CD14-positive monocyte (primary cell): ENCODE measurements at regions not wholly inside any gene's neighbourhood (a gene's known extent, or its start where the extent isn't known, plus 50 kb on each side); places are given as distances from the start of the nearest gene placed in this dataset.

Experiments
- DNase-seq, 3 donors: peaks; one replicate each; pipeline ENCODE4 v3.0.0-alpha.2; 2011 to 2022
- H2AFZ ChIP-seq: 2 replicates; pipeline ENCODE4 v1.6.0; 2012; ENCODE audit warnings: mild to moderate bottlenecking, low read depth, low read length, inconsistent platforms; ENCODE audit not compliant: insufficient read depth, poor library complexity, severe bottlenecking
- H3K27ac ChIP-seq, 2 donors: 1 replicate in 1 of 2; 2 replicates in 1 of 2; pipeline ENCODE4 v1.5.1; 2012 to 2013; ENCODE audit warnings: low read length in 2 of 2, control low read depth in 1 of 2, inconsistent platforms in 1 of 2, low read depth in 1 of 2, mild to moderate bottlenecking in 1 of 2
- H3K27me3 ChIP-seq, 2 donors: one replicate each; pipeline versions ENCODE4 v1.6.0 to v1.6.1; 2011 to 2013; ENCODE audit warnings: low read length in 2 of 2; ENCODE audit not compliant: control insufficient read depth in 2 of 2, insufficient read depth in 2 of 2
- H3K36me3 ChIP-seq, 2 donors: replicated peaks in 1 of 2; 1 replicate in 1 of 2; 2 replicates in 1 of 2; pipeline versions ENCODE4 v1.5.1 to v1.6.1; 2012 to 2013; ENCODE audit warnings: low read length in 2 of 2, control low read depth in 1 of 2, inconsistent platforms in 1 of 2, mild to moderate bottlenecking in 1 of 2; ENCODE audit not compliant: insufficient read depth in 2 of 2, control insufficient read depth in 1 of 2
- H3K4me1 ChIP-seq, 2 donors: 1 replicate in 1 of 2; 2 replicates in 1 of 2; pipeline versions ENCODE4 v1.5.1 to v1.6.1; 2012 to 2013; ENCODE audit warnings: low read length in 2 of 2, control low read depth in 1 of 2, inconsistent platforms in 1 of 2, mild to moderate bottlenecking in 1 of 2, moderate library complexity in 1 of 2; ENCODE audit not compliant: insufficient read depth in 2 of 2, control insufficient read depth in 1 of 2
- H3K4me2 ChIP-seq: replicated peaks from 2 replicates; pipeline ENCODE3; 2012; ENCODE audit warnings: low read length, moderate library complexity, mild to moderate bottlenecking; ENCODE audit not compliant: poor library complexity, severe bottlenecking; ENCODE audit errors: extremely low read depth
- H3K4me3 ChIP-seq, 3 experiments: fragments of 200-600 bp in 1 of 3; sonication (generic) in 1 of 3; replicated peaks in 1 of 3; 1 replicate in 2 of 3; 2 replicates in 1 of 3; pipeline ENCODE4 v1.5.1; 2011 to 2013; ENCODE audit warnings: low read length in 3 of 3, mild to moderate bottlenecking in 3 of 3, control low read depth in 2 of 3, low read depth in 2 of 3, inconsistent platforms in 1 of 3, moderate library complexity in 1 of 3
- H3K79me2 ChIP-seq: 2 replicates; pipeline ENCODE4 v1.6.0; 2012; ENCODE audit warnings: mild to moderate bottlenecking, control low read depth, inconsistent platforms, low read length, moderate library complexity; ENCODE audit not compliant: insufficient read depth
- H3K9ac ChIP-seq: 2 replicates; pipeline ENCODE4 v1.6.0; 2017; ENCODE audit warnings: low read length, mild to moderate bottlenecking; ENCODE audit not compliant: insufficient read depth, poor library complexity, severe bottlenecking
- H3K9me3 ChIP-seq, 2 donors: replicated peaks in 1 of 2; 1 replicate in 1 of 2; 2 replicates in 1 of 2; pipeline versions ENCODE4 v1.5.1 to v1.6.1; 2012 to 2013; ENCODE audit warnings: low read length in 2 of 2, control low read depth in 1 of 2; ENCODE audit not compliant: control insufficient read depth in 1 of 2, insufficient read depth in 1 of 2
- H4K20me1 ChIP-seq: 2 replicates; pipeline ENCODE4 v1.6.0; 2012; ENCODE audit warnings: mild to moderate bottlenecking, low read length, control low read depth, moderate library complexity; ENCODE audit not compliant: insufficient read depth
- H3K27ac Mint-ChIP-seq, 7 donors: one replicate each; pipeline ENCODE4 v1.8.0; 2020; ENCODE audit warnings: mild to moderate bottlenecking in 7 of 7, mixed read lengths in 7 of 7, moderate library complexity in 6 of 7, inconsistent platforms in 2 of 7
- H3K27me3 Mint-ChIP-seq, 3 donors: one replicate each; pipeline ENCODE4 v1.8.0; 2021 to 2022; ENCODE audit warnings: low read depth in 3 of 3, mild to moderate bottlenecking in 3 of 3, mixed read lengths in 3 of 3, moderate library complexity in 3 of 3, inconsistent platforms in 1 of 3
- H3K36me3 Mint-ChIP-seq, 2 donors: one replicate each; pipeline ENCODE4 v1.8.0; 2020; ENCODE audit warnings: mixed read lengths in 2 of 2, inconsistent platforms in 1 of 2, mild to moderate bottlenecking in 1 of 2
- H3K4me1 Mint-ChIP-seq: one replicate; pipeline ENCODE4 v1.8.0; 2020; ENCODE audit warnings: mild to moderate bottlenecking, mixed read lengths
- H3K4me3 Mint-ChIP-seq, 2 donors: one replicate each; pipeline ENCODE4 v1.8.0; 2020; ENCODE audit warnings: mild to moderate bottlenecking in 2 of 2, mixed read lengths in 2 of 2, moderate library complexity in 1 of 2
- H3K9me3 Mint-ChIP-seq, 7 donors: one replicate each; pipeline ENCODE4 v1.8.0; 2020 to 2022; ENCODE audit warnings: mixed read lengths in 7 of 7, mild to moderate bottlenecking in 6 of 7, moderate library complexity in 6 of 7, inconsistent platforms in 2 of 7
- CTCF ChIP-seq: fragments of 200-600 bp; IDR thresholded peaks from one replicate; pipeline ENCODE4 v1.8.0; 2022; ENCODE audit warnings: antibody characterized with exemption, mild to moderate bottlenecking
- WGBS: methylation state at CpG from one replicate; pipeline ENCODE4 v1.1.5; 2013; ENCODE audit warnings: missing lambda C conversion rate; ENCODE audit not compliant: insufficient coverage; 5-methylcytosine and 5-hydroxymethylcytosine counted together
- intact Hi-C, 2 donors: fragments of 100-400 bp; cut with micrococcal nuclease; formaldehyde crosslinking; loops; one replicate each; pipeline versions ENCODE4 v1.15.0 to v1.15.1; 2023

GRCh38 chr20:59458645-59459044 lies 145.7 kb upstream of the PHACTR3 start:
- peaks cover 0 to 8% (median 0%) of the 10 kb centered on the region in 7 donors for H3K9me3 Mint-ChIP-seq
- Histone ChIP-seq H3K27ac (no peak overlapping the region), H3K4me2 (no peak overlapping the region), H3K36me3 (no peaks in the 10 kb centered on the region), H2AFZ (no peak overlapping the region), H3K9ac (no peak overlapping the region), H3K27me3 (peaks cover 0 to 3% of the 10 kb centered on the region in 2 donors), H3K9me3 (no peaks in the 10 kb centered on the region), H3K4me1 (no peaks in the 10 kb centered on the region), H4K20me1 (no peaks in the 10 kb centered on the region), H3K4me3 (no peak overlapping the region), H3K79me2 (no peaks in the 10 kb centered on the region)
- intact Hi-C loops = no loop called here
- H3K27ac Mint-ChIP-seq = no peak overlapping the region
- H3K36me3 Mint-ChIP-seq = no peaks in the 10 kb centered on the region
- no peaks in the 10 kb centered on the region for H3K4me1 Mint-ChIP-seq
- H3K4me3 Mint-ChIP-seq = no peak overlapping the region
- no peak for DNase-seq
- peaks cover 5 to 11% (median 8%) of the 10 kb centered on the region in 3 donors for H3K27me3 Mint-ChIP-seq
- TF ChIP-seq CTCF = no peak
- 79% methylated on average over 2 of the region's 2 CpGs for WGBS

GRCh38 chr20:59459586-59459985 lies 144.8 kb upstream of the PHACTR3 start:
- Histone ChIP-seq H4K20me1 (no peaks in the 10 kb centered on the region), H3K27me3 (peaks cover 0 to 3% of the 10 kb centered on the region in 2 donors), H3K9ac (no peak overlapping the region), H3K4me1 (no peaks in the 10 kb centered on the region), H3K9me3 (no peaks in the 10 kb centered on the region), H3K27ac (no peak overlapping the region), H2AFZ (no peak overlapping the region), H3K4me2 (no peak overlapping the region), H3K4me3 (no peak overlapping the region), H3K36me3 (no peaks in the 10 kb centered on the region), H3K79me2 (no peaks in the 10 kb centered on the region)
- Mint-ChIP-seq H3K9me3 (peaks cover 0 to 11% (median 4%) of the 10 kb centered on the region in 7 donors), H3K36me3 (no peaks in the 10 kb centered on the region), H3K27ac (no peak overlapping the region), H3K27me3 (peaks cover 5 to 11% (median 10%) of the 10 kb centered on the region in 3 donors), H3K4me1 (no peaks in the 10 kb centered on the region), H3K4me3 (no peak overlapping the region)
- 83% methylated on average over 3 of the region's 6 CpGs for WGBS
- no peak for DNase-seq
- intact Hi-C loops = no loop called here
- TF ChIP-seq CTCF = no peak
